ENCODE measurements at regions not wholly inside any gene's neighbourhood (a gene's known extent, or its start where the extent isn't known, plus 50 kb on each side); places are given as distances from the start of the nearest gene placed in this dataset.
"Not testable (repeated sequence)": the region's sequence is repeated elsewhere in the genome, so short reads cannot be mapped to it uniquely, and the experiment has no call there.

DNA sequence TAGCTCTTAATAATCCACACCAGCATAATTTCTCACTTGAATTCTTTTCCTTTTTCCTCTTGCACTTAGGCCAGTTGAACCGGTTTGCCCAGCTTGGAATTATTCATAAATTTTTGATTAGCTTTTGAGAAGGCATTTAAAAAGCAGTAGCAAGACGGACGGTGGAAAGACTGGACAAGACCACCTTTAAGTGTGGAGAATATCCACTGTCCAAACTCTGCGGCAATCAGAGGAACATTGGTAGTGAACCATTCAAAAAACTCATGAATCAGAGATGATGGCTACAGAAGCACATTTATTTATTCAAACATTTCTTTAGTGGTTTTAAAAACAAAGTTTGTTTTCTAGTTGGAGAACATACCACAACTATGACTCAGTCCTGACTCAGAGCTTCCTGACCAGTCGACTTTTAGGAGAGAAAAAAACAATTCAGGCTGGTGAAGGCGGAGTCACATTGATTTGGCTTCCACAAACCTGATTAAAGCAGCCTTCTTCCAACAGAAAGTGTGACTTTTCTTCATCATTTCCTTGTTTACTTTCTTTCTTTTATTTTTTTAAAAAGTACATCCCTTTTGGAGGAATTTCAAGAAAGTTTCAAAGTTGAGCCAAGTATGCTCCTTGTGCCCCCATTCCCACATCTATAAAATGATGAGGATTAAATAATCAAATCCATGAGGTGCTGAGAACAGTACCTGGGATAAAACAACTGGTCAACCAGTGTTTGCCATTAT, 128.8 kb downstream of the ADSS2 start:
- peak; percentile 94 for DNase-seq (ENCODE audit: low read depth)

DNA sequence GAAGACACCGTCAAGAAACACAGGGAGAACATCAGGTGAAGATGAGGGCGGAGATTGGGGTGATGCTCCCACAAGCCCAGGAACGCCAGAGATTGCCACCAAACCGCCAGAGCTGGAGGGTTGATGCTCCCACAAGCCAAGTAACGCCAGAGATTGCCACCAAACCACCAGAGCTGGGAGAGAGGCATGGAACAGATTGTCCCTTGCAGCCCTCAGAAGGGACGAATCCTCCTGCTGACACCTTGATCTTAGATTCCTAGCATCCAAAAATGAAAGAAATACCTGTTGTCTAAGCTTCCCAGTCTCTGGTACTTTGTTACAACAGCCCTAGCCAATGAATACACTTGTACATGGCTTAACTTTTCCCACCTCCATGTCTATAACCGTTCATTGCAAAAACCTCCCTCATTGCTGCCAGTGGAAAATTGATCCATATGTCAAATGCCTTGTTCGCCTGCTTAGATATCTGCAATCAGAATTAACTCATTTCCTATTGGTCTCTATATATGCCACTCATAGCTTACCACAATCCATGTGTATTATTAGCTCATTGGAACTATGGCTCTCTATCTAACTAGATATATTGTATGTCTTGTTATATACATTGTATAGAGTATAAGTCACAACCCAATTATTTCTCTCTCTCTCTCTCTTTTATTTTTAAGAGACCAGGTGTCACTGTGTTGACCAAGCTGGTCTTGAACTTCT, 127.4 kb downstream of the ADSS2 start:
- no peak for DNase-seq (ENCODE audit: low read depth)

DNA sequence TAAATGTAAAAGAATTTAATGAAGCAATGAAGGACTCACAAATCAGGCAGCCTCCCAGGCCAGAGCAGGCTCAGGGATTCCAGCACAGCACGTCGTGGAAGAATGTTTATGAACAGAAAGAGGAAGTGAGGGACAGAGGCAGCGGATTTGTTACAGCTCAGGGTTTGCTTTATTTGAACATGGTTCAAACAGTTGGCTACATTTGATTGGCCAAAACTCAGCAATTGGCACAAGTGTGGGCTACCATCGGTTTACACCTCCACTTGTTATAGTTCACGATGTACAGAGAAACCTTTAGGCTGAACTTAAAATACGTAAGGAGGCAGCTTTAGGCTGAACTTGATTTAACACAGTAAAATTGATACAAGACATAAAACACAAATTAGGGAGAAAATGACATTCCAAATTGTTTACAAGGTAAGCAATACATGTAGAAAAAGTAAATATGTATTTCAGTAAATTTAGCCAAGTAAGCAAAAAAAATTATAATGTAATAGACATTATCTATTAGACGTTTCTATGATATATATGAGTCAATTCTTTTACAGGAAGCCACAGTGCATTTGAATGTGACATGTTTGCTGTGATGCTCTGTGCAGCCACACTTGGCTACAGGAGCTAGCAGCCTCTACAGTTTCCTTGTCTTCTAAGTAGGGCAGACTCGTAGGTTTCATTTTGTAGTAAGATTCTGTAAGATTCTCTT, 126.5 kb downstream of the ADSS2 start:
- DNase-seq (ENCODE audit: low read depth): no peak

DNA sequence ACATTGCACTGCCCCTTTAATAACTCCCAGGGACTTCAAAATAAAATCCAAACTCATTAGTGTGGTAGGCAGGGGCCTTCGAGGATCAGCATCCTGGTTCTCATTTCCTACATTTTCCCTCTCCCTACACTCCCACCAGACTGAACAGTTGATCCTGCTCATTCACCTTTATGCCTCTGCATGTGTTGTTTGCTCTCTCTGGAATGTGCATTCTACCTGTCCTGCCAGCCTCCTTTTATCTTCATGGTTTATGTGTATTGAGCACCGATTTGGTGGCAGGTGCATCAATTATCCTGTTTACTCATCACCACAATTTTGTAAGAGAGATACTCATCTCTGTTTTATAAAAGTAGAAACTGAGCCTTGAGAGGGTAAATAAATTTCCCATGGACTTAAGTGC, 125.0 kb downstream of the ADSS2 start:
- no peak for DNase-seq (ENCODE audit: low read depth)

DNA sequence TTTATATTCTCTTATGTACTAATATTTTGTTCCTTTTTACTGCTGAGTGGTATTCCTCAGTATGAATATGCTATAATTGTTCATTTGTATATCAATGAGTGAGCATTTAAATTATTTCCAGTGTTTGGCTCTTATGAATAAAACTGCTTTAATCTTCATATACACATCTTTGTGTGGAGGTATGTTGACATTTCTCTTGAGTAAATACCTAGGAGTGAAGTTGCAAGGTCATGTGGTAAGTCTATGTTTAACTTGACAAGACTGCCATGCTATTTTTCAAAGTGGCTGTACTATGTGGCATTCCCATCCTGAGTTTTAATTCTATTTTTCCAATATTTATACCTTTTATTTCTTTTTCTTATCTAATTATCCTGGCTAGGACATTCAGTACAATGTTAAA, 124.2 kb downstream of the ADSS2 start:
- DNase-seq (ENCODE audit: low read depth): no peak

DNA sequence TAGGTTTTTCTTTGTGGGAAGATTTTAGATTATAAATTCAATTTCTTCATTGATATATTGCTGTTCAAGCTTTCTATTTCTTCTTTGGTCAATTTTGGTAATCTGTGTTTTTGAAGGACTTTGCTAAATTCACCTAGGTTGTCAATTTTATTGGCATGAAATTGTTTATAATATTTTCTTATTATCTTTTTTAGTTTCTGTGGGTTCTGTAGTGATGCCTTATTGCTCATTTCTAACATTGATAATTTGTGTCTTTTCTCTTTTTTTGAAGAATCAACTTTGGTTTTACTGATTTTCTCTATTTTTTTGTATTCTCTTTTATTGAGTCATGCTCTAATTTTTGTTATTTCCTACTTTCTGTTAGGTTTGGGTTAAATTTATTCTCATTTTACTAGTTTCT, 123.2 kb downstream of the ADSS2 start:
- no peak for DNase-seq (ENCODE audit: low read depth)

DNA sequence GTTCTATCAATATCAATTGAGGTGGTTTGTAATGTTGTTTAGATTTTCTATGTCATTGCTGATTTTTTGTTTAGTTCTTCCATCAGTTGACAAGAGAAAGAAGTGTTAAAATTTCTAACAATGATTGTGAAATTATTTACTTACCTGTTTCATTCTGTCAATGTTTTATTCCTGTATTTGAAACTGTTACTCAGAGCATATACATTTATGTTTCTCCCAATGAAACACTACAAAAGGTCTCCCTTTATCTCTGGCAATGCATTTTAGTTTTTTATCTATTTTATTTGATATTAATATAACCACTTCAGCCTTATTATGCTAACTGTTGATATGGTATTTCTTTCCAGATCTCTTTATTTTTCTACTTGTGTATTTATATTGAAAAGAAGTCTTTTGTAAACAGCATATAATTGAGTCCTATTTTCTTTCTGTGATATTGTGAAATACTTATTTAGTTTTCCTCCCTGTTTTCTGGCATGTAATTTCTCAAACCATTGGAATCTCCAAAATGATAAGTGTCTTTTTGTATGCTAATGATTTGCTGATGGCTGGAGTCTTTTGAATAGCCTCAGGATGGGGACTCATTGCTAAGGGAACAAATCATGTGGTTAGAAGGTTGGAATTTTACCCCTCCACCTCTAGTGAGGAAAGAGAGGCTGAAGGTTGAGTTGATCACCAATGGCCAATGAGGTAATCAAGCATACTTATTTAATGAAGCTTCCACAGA, 122.0 kb downstream of the ADSS2 start:
- DNase-seq (ENCODE audit: low read depth): no peak

DNA sequence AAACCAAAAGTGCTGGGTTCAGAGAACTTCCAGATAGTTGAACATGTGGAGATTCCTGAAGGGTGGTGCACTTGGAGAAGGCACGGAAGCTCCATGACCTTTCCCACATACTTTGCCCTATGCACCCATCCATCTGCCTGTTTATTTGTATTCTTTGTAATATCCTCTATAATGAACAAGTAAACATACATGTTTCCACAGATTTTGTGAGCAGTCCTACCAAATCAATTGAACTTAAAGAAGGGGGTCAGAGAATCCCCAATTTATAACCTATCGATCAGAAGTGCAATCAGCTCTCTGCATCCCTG, 121.4 kb downstream of the ADSS2 start:
- no peak for DNase-seq (ENCODE audit: low read depth)

DNA sequence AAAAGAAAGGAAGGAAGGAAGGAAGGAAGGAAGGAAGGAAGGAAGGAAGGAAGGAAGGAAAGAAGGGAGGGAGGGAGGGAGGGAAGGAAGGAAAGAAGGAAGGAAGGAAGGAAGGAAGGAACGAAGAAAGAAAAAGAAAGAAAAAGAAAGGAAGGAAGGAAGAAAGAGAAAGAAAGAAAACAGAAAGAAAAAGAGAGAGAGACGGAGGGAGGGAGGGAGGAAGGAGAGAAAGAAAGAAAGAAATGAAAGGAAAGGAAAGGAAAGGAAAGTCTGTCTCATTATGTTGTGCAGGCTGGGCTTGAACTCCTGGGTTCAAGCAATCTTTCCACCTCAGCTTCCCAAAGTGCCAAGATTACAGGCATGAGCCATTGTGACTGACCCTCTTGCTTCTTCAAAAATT, 118.9 kb downstream of the ADSS2 start:
- DNase-seq (ENCODE audit: low read depth): not testable (repeated sequence)

DNA sequence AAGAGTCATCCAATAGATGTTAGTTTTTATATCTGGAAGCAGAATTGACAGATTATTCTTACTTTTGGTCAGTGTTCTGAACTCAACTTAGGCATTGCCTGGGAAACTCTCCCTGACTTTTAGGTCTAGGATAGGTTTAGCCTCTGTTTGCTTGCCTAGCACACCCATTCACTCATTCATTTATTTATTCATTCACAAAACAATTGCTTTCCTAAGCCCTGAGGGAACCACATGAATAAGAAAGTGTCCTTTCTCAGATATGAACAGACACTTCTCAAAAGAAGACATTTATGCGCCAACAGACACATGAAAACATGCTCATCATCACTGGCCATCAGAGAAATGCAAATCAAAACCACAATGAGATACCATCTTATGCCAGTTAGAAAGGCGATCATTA, 117.4 kb downstream of the ADSS2 start:
- not testable (repeated sequence) for DNase-seq (ENCODE audit: low read depth)

DNA sequence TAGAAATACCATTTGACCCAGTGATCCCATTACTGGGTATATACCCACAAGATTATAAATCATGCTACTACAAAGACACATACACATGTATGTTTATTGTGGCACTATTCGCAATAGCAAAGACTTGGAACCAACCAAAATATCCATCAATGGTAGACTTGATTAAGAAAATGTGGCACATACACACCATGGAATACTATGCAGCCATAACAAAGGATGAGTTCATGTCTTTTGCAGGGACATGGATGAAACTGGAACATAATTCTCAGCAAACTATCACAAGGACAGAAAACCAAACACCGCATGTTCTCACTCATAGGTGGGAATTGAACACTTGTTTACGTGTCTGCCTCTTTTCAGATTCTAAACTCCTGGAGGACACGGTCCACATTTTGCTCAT, 116.9 kb downstream of the ADSS2 start:
- not testable (repeated sequence) for DNase-seq (ENCODE audit: low read depth)

DNA sequence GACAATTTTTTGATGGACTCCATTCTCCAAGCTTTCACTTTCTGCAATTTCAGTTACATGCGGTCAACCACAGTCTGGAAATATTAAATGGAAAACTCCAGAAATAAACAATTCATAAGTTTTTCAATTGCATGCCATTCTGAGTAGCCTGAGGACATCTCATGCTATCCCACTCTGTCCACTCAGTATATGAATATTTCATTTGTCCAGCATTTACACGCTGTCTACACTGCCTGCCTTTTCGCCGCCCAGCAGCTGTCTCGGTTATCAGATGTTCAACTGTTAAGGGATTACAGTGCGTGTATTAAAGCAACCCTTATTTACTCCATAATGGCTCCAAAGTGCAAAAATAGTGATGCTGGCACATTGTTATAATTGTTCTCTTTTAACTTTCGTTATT, 116.3 kb downstream of the ADSS2 start:
- no peak for DNase-seq (ENCODE audit: low read depth)

DNA sequence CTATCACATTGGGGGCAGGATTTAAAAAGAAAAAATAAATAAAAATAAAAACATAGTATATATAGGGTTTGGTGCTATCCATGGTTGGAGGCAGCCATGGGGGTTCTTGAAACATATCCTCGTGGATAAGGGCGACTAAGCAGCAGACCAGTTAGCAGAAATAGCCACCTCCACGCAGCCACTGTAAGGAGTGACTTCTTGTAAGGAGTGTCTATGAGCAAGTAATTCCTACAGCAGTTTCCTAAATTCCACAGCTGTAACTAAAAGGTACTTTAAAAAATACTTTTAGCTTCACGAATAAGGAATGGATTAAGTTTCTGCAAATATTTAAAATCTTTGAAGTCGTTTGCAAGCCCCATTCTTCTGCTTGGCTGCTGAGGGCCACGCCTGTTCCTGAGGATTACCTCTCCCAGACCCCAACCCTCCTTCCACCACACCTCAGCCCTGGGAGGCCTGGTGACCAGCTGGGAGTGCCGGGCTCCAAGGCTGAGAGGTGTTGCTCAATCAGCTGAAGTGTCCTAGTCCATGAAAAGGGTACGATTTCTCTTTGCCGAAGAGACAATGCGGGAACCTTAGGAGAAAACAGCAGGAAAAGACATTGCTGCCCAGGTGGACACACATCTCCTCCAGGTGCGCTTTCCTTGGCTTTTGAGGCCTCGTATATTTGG, 115.3 kb downstream of the ADSS2 start:
- no peak for DNase-seq (ENCODE audit: low read depth)

DNA sequence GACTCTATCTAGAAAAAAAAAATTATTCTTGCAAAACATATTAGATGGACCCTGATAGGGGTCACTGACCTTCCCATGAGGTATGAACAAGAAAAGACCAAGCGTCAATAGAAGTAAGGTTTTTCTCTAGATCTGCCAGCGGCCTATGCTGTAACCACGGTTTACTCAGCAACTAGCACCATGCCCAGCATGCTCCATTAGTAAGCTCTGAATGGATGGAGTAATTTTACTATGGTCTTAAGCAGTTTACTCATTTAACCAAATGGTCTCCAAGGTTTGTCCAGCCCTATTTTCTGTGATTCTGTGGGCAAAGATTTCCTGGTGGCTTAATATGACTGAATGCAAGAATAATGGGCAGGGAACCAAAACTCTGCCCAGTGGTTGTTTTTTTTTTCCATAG, 113.9 kb downstream of the ADSS2 start:
- DNase-seq (ENCODE audit: low read depth): no peak

DNA sequence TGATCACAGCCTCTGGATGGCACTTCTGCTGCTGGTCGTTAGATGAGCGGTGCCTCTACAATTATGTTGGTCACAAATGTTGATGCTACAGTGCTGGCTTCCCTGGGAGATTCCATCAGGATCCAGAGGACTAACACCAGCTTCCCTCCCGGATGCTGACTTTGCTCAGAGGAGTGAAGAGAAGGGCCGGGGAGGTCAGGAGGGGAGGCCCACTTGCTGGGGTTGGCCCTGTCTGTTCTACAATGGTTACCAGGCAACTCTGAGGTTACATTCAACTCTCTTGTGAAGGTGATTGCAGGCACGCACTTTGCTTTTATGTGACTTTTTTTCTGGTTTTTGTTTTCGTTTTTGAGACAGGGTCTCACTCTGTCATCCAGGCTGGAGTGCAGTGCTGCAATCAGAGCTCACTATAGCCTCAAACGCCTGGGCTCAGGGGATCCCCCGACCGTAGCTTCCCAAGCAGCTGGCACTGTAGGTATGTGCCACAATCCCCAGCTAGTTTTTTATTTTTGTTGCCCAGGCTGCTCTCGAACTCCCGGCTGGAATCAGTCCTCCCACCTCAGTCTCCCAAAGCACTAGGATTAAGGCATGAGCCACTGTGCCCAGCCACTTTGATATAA, 112.5 kb downstream of the ADSS2 start:
- no peak for DNase-seq (ENCODE audit: low read depth)

DNA sequence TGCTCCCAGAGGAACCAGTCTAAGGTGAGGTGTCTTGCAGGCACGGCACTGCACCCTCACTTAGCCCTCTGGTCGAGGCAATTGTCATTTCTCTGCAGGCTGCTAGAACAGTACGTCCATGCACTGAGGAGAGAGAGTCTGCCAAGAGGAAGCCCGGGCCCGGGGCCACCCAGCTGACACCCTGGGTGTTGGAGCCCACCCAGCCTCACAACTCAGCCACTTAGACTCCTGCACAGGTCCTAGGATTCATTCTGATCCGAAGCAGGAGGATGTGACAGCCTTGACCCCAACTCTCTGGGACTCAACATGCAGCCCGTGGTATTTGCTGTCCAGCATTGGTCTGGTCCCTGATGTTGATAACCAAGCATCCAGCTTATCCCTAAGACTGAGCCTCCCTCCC, 111.9 kb downstream of the ADSS2 start:
- DNase-seq (ENCODE audit: low read depth): no peak

DNA sequence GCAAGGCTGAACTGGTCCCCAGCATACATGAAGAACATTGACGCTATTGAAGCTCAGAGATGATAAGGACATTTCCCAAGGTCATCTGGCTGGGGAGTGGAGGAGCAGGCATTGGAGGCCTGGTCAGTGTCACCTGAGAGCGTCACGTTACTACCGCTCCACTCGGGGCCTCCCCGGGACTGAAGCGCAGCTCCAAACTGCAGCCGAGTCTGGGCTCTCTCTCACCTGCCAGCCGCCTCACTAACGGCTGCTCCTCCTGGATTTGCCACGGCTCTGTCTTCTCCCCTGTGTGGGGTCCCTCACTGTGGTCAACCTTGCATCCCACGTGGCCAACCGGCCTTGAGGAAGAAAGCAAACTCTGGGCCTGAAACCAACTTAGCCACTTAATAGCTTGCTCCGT, 111.3 kb downstream of the ADSS2 start:
- no peak for DNase-seq (ENCODE audit: low read depth)

DNA sequence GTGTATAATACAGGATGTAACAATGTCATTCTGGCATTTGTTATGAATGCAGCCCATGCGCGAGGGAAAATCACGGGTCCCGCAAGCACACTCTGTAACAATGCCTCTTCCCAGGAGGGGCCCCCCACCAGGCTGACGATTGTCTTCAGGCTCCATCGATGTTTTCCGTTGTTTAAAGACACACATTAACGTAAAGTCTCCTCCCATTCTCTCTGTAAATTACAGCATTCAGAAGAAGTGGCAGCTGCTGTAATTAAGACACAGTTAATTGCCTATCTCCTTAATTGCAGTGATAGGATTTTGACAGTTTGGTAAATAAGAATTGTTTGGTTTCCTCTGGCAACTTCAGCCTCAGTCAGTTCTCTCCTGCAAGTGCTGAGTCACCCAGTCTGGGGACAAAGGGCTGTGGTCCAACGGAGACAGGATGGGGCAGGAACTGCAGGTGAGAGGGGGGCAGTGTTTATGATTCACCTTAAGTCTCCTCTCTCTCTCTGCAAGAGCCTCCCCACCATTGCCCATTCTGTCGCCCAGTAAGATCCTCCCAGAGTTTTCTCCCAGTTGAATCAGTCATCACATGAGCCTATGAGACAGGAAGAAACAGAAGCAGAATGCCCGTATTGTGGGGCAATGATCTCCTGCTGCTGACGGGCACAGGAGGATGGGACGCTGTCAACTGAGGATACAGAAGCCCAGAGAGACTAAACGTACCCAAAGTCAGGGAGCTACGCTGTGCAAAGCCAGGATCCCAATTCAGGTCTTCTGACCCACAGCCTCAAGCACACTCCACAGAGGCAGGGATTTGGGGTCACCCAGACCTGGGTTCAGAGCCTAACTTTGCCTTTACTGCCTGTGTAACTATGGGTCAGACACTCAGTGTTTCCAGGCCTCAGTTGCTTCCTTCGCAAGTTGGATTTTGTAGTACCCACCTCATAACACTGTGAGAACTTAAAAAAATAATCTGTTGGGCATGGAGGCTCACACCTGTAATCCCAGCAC, 110.0 kb downstream of the ADSS2 start:
- DNase-seq (ENCODE audit: low read depth): no peak

DNA sequence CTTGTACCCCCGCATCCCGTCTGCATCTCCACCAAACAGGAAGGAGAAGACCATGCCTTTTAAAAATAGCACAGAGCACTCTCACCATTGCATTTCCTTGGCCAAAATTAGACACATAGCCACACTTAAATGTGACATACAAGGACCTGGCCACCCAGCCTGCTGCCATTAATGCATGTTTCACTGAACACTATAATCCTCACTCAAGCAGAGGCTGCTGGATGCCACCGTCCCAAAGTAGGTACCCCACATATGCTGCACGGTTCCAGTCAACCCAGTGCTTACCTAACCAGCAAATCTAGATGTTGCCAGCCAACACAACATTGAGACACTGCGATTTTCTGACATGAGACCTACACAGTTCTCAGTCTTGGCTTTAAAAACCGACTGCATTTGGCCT, 107.7 kb downstream of the ADSS2 start:
- DNase-seq (ENCODE audit: low read depth): no peak

DNA sequence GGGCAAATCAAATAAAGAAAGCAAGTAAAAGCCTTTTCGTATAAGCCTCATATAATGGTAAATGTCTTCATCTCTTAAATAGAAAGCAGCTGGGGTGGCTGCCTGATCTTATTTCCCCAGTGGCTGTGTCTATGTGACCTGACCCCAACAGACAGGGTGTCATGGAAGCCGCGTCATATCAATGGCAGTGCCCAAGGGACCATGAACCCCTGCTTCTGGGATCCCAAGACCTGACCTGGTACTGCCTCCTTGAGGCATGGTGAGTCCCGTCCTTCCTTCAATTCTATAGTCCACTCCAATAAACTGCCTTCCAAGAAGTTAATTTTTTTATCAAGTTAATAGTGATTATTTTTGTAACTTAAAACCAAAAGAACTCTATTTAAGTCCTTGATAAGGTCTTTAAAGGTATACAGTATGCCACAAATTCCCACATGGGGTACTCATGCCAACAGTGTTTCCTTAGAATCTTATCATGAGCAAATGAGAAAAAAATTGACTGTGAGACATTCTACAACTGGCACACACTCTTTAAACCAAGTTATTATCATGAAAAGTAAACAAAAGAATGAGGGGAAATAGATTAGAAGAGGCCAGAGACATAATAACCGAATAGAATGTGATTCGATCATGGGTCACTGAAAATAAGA, 104.6 kb downstream of the ADSS2 start:
- DNase-seq (ENCODE audit: low read depth): no peak

All from fibroblast of the conjunctiva (primary cell).